HG03378 (cell line): ENCODE measurements at regions not wholly inside any gene's neighbourhood (a gene's known extent, or its start where the extent isn't known, plus 50 kb on each side); places are given as distances from the start of the nearest gene placed in this dataset.
"Not testable (repeated sequence)": the region's sequence is repeated elsewhere in the genome, so short reads cannot be mapped to it uniquely, and the experiment has no call there.

Experiments
- ATAC-seq: cut with Tn5 transposase; IDR thresholded peaks from one replicate; pipeline ENCODE4 v1.9.1; 2021; ENCODE audit warnings: mild to moderate bottlenecking, moderate library complexity; ENCODE audit not compliant: unreplicated experiment

- no peak for ATAC-seq
Measured at GRCh38 chrX:106220177-106220576, 52.1 kb downstream of the PWWP3B start.

- no peak for ATAC-seq
Measured at GRCh38 chrX:106243376-106243775, 75.3 kb downstream of the PWWP3B start.

- no peak for ATAC-seq
Measured at GRCh38 chrX:106246511-106246910, 78.4 kb downstream of the PWWP3B start.

- ATAC-seq = no peak
Measured at GRCh38 chrX:106247162-106247561, 79.1 kb downstream of the PWWP3B start.

GRCh38 chrX:106249706-106250379 lies 81.7 kb downstream of the PWWP3B start:
- ATAC-seq = no peak

- no peak for ATAC-seq
Measured at GRCh38 chrX:106263817-106264216, 95.7 kb downstream of the PWWP3B start.

- ATAC-seq = not testable (repeated sequence)
Measured at GRCh38 chrX:106273947-106274587, 106.0 kb downstream of the PWWP3B start.

- ATAC-seq = not testable (repeated sequence)
Measured at GRCh38 chrX:106275172-106275571, 107.1 kb downstream of the PWWP3B start.

- no peak for ATAC-seq
Measured at GRCh38 chrX:106278951-106279350, 110.8 kb downstream of the PWWP3B start.

- ATAC-seq = no peak
Measured at GRCh38 chrX:106281383-106281782, 113.3 kb downstream of the PWWP3B start.

GRCh38 chrX:106283841-106284240 lies 115.7 kb downstream of the PWWP3B start:
- ATAC-seq = no peak

- ATAC-seq = no peak
Measured at GRCh38 chrX:106284431-106285025, 116.4 kb downstream of the PWWP3B start.

- ATAC-seq = no peak
Measured at GRCh38 chrX:106286053-106286650, 118.0 kb downstream of the PWWP3B start.

GRCh38 chrX:106290778-106291177 lies 122.7 kb downstream of the PWWP3B start:
- not testable (repeated sequence) for ATAC-seq

GRCh38 chrX:106291779-106292390 lies 123.8 kb downstream of the PWWP3B start:
- ATAC-seq = not testable (repeated sequence)

- ATAC-seq = no peak
Measured at GRCh38 chrX:106300239-106300638, 132.1 kb downstream of the PWWP3B start.

- ATAC-seq = no peak
Measured at GRCh38 chrX:106300656-106301055, 132.6 kb downstream of the PWWP3B start.

- ATAC-seq = no peak
Measured at GRCh38 chrX:106302304-106302703, 134.2 kb downstream of the PWWP3B start.

GRCh38 chrX:106306391-106306947 lies 138.4 kb downstream of the PWWP3B start:
- ATAC-seq = no peak

- ATAC-seq = no peak
Measured at GRCh38 chrX:106323357-106323756, 155.3 kb downstream of the PWWP3B start.

- no peak for ATAC-seq
Measured at GRCh38 chrX:106331606-106332005, 163.5 kb downstream of the PWWP3B start.
